ENCODE measurements at regions not wholly inside any gene's neighbourhood (a gene's known extent, or its start where the extent isn't known, plus 50 kb on each side); places are given as distances from the start of the nearest gene placed in this dataset.

GRCh38 chr14:53462931-53463778, 310.0 kb upstream of the DDHD1 start:
- H3K27ac ChIP-seq = no peak overlapping the region
- no peaks in the 10 kb centered on the region for H3K27me3 ChIP-seq
- WGBS, 2 donors = 81% methylated on average over 9 of the region's 9 CpGs
- no peaks in the 10 kb centered on the region for H3K9me3 ChIP-seq
- peaks cover 0 to 24% (median 8%) of the 10 kb centered on the region in 4 donors for H3K4me1 ChIP-seq
- no peak overlapping the region for H3K4me3 ChIP-seq
- intact Hi-C loops (cut with DNase I) = no loop called here
- DNase-seq = no peak
- no peaks in the 10 kb centered on the region for H3K36me3 ChIP-seq
- no peak for TF ChIP-seq POLR2A (IDR thresholded peaks at IDR 0.05)
- no peak for TF ChIP-seq EP300 (IDR thresholded peaks at IDR 0.05)
- no peak for TF ChIP-seq POLR2AphosphoS5 (IDR thresholded peaks at IDR 0.05)
- no peak for TF ChIP-seq CTCF (IDR thresholded peaks at IDR 0.05)

DNA sequence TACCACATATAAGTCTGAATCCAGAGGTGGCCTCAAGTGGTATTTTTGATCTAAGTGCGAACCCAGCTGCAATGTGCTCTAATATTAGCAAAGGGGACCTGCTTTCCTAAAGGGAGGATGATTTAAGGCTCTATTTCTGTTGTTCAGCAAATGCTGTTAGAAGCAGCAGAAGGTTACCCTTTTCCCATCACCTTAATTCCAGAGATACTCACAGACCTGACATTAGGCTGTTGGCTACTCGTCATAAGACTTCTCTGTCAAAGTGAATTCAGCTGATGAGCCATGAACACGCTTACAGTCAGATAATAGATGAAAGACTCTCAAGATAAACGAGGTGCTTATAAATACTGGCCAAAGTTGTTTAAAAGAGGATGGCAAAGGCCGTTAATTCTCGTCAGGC, 308.7 kb upstream of the DDHD1 start:
- WGBS, 2 donors = 75 to 77% methylated on average over 6 of the region's 6 CpGs
- Histone ChIP-seq H3K4me1 (peaks cover 0 to 25% (median 9%) of the 10 kb centered on the region in 4 donors), H3K27me3 (no peaks in the 10 kb centered on the region), H3K27ac (no peak overlapping the region), H3K4me3 (no peak overlapping the region), H3K36me3 (no peaks in the 10 kb centered on the region), H3K9me3 (no peaks in the 10 kb centered on the region)
- TF ChIP-seq CTCF (IDR thresholded peaks at IDR 0.05) (no peak), POLR2A (IDR thresholded peaks at IDR 0.05) (no peak), POLR2AphosphoS5 (IDR thresholded peaks at IDR 0.05) (no peak)
- no peak for DNase-seq
- intact Hi-C loops (cut with DNase I) = no loop called here

DNA sequence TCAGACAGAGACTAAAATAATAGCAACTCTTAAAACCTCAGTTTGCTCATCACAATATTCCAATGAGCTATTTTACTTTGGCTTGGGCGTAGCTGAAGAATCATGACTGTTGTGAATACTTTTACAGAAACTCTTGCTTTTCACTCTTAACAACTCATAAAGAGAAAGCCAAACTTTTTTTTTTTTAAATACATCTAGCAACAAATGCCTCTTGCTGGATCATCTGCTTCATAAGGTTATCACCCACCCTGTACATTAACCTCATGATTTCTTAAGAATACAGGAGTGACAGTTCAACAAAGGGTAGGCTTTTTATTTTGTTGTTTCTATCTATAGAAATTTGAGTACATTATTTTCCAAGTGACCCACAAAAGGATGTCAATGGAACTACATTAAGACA, 307.4 kb upstream of the DDHD1 start:
- peaks cover 0 to 25% (median 9%) of the 10 kb centered on the region in 4 donors for H3K4me1 ChIP-seq
- intact Hi-C loops (cut with DNase I) = no loop called here
- 88 to 91% methylated on average over 1 of the region's 1 CpG for WGBS, 2 donors
- H3K9me3 ChIP-seq = no peaks in the 10 kb centered on the region
- TF ChIP-seq CTCF (IDR thresholded peaks at IDR 0.05) (no peak), POLR2A (IDR thresholded peaks at IDR 0.05) (no peak), EP300 (IDR thresholded peaks at IDR 0.05) (no peak), POLR2AphosphoS5 (IDR thresholded peaks at IDR 0.05) (no peak)
- H3K27me3 ChIP-seq = no peaks in the 10 kb centered on the region
- no peaks in the 10 kb centered on the region for H3K36me3 ChIP-seq
- H3K27ac ChIP-seq = no peak overlapping the region
- DNase-seq = no peak
- H3K4me3 ChIP-seq = no peak overlapping the region

DNA sequence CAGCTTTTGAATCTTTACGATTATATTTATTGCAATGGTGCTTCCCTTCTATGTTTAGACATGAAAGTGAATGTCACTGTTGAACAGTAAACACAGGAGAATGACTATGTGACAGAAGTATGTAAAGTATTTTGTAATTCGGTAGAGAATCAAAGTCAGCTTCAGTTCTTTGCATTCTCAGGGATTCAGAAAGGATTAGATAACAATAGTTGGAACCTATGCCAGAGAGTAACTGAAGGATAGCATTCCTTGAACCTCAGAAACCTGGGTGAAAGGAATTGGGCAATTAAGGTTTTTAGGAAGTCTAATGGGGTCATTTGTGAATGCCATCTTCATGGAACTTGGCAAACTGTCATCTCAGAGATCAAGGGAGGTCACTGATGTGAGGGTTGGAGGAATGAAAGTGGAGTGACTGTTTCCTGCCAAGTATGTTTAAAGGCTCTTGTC, 305.3 kb upstream of the DDHD1 start:
- H3K36me3 ChIP-seq = no peaks in the 10 kb centered on the region
- 50 to 54% methylated on average over 2 of the region's 2 CpGs for WGBS, 2 donors
- H3K4me1 ChIP-seq = peaks cover 0 to 25% (median 9%) of the 10 kb centered on the region in 4 donors
- no peak overlapping the region for H3K27ac ChIP-seq
- DNase-seq = no peak
- intact Hi-C loops (cut with DNase I) = no loop called here
- no peaks in the 10 kb centered on the region for H3K27me3 ChIP-seq
- H3K9me3 ChIP-seq = no peaks in the 10 kb centered on the region
- TF ChIP-seq POLR2A (IDR thresholded peaks at IDR 0.05) = no peak
- TF ChIP-seq EP300 (IDR thresholded peaks at IDR 0.05) = no peak
- no peak for TF ChIP-seq POLR2AphosphoS5 (IDR thresholded peaks at IDR 0.05)
- TF ChIP-seq CTCF (IDR thresholded peaks at IDR 0.05) = no peak
- H3K4me3 ChIP-seq = no peak overlapping the region
